Esophagus squamous epithelium (tissue), 5 donors: ENCODE measurements at regions not wholly inside any gene's neighbourhood (a gene's known extent, or its start where the extent isn't known, plus 50 kb on each side); places are given as distances from the start of the nearest gene placed in this dataset.

Source experiments
- DNase-seq: peaks from one replicate; lab custom pipeline; 2025; lab: John Stamatoyannopoulos, UW
- H3K27ac ChIP-seq, 4 donors: fragments of 200-600 bp; sonication (generic); one replicate each; pipeline ENCODE4 v1.5.1; 2016 to 2019; ENCODE audit warnings: mild to moderate bottlenecking in 1 of 4
- H3K27me3 ChIP-seq, 4 donors: fragments of 200-600 bp; sonication (generic); 1 replicate in 3 of 4; 2 replicates in 1 of 4; pipeline versions ENCODE4 v1.5.1 to v1.6.0; 2017 to 2021; ENCODE audit warnings: antibody characterized with exemption in 1 of 4
- H3K36me3 ChIP-seq, 3 donors: fragments of 200-600 bp; sonication (generic); one replicate each; pipeline ENCODE4 v1.5.1; 2016 to 2019
- H3K4me1 ChIP-seq, 3 donors: fragments of 200-600 bp; sonication (generic); one replicate each; pipeline ENCODE4 v1.5.1; 2017 to 2019
- H3K4me3 ChIP-seq, 4 donors: fragments of 200-600 bp; sonication (generic); 1 replicate in 3 of 4; 2 replicates in 1 of 4; pipeline ENCODE4 v1.5.1; 2016 to 2019; ENCODE audit warnings: mild to moderate bottlenecking in 2 of 4, moderate library complexity in 1 of 4
- H3K9me3 ChIP-seq, 3 donors: fragments of 200-600 bp; sonication (generic); one replicate each; pipeline ENCODE4 v1.5.1; 2016 to 2019
- POLR2A ChIP-seq, 4 donors: fragments of 450-650 bp; IDR thresholded peaks; one replicate each; pipeline ENCODE4 v1.6.1; 2017; ENCODE audit warnings: antibody characterized with exemption in 4 of 4, mild to moderate bottlenecking in 4 of 4, moderate library complexity in 3 of 4
- WGBS, 2 donors: methylation state at CpG; one replicate each; pipeline ENCODE4 v1.1.5; 2018; 5-methylcytosine and 5-hydroxymethylcytosine counted together
- intact Hi-C: fragments of 100-400 bp; cut with DNase I; formaldehyde crosslinking; loops from one replicate; pipeline ENCODE4 v1.15.0; 2022
- TF ChIP-seq, protein P1 (sequence below), 6 experiments: fragments of 450-650 bp in 4 of 6; fragments of 200-600 bp in 2 of 6; sonication (generic) in 2 of 6; IDR thresholded peaks; one replicate each; pipeline ENCODE4 v1.5.1; 2016 to 2019; ENCODE audit warnings: antibody characterized with exemption in 6 of 6, mild to moderate bottlenecking in 4 of 6, moderate library complexity in 4 of 6
- donor health status: DM: yes; HTN: yes; CAD: no.

DNA sequence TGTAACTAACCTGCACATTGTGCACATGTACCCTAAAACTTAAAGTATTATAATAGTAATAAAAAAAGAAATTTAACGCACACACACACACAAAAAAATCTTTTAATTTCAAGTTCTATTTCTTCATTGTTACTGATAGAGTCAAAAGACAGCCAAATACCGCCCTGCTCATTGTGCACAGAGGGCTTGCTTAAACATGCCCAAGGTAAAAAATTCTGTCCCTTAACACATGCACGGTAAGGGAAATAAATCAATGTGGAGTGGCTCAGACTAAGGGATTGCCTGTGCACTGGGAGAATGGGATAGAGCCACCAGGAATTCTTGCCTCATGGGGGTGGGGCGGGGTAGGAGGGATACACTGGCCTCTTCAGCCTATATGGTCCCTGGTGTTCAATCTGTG lies 468.0 kb downstream of the NUP35 start:
- H3K9me3 ChIP-seq = no peaks in the 10 kb centered on the region
- no peak for DNase-seq
- H3K27ac ChIP-seq = no peak overlapping the region
- no peak for TF ChIP-seq POLR2A (IDR thresholded peaks at IDR 0.05)
- TF ChIP-seq, protein P1, sequence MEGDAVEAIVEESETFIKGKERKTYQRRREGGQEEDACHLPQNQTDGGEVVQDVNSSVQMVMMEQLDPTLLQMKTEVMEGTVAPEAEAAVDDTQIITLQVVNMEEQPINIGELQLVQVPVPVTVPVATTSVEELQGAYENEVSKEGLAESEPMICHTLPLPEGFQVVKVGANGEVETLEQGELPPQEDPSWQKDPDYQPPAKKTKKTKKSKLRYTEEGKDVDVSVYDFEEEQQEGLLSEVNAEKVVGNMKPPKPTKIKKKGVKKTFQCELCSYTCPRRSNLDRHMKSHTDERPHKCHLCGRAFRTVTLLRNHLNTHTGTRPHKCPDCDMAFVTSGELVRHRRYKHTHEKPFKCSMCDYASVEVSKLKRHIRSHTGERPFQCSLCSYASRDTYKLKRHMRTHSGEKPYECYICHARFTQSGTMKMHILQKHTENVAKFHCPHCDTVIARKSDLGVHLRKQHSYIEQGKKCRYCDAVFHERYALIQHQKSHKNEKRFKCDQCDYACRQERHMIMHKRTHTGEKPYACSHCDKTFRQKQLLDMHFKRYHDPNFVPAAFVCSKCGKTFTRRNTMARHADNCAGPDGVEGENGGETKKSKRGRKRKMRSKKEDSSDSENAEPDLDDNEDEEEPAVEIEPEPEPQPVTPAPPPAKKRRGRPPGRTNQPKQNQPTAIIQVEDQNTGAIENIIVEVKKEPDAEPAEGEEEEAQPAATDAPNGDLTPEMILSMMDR (IDR thresholded peaks at IDR 0.05) = no peak
- WGBS, 2 donors = 38 to 66% methylated on average over 4 of the region's 4 CpGs
- H3K4me3 ChIP-seq = no peak overlapping the region
- intact Hi-C loops = no loop called here
- H3K4me1 ChIP-seq = no peaks in the 10 kb centered on the region
- H3K36me3 ChIP-seq = no peaks in the 10 kb centered on the region
- no peaks in the 10 kb centered on the region for H3K27me3 ChIP-seq

DNA sequence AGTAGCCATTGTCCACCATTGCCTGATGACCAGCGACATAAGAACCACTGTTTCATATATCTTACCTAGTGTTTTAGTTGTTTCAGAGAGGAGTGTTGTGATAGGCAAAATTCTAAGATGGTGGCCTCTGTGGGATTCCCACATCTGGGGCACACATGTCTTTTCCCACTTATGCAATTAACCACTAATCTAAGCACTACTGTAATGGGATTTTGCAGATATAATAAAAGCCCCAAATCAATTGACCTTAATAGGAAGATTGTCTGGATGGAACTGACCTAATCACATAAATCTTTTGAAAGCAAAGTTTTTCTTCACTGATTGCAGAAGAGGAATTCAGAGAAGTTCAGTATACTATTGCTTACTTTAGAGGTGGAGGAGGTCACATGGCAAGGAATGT lies 469.9 kb downstream of the NUP35 start:
- no peak for DNase-seq
- H3K27me3 ChIP-seq = no peaks in the 10 kb centered on the region
- H3K4me1 ChIP-seq = no peaks in the 10 kb centered on the region
- H3K27ac ChIP-seq = no peak overlapping the region
- H3K36me3 ChIP-seq = no peaks in the 10 kb centered on the region
- TF ChIP-seq POLR2A (IDR thresholded peaks at IDR 0.05) = no peak
- TF ChIP-seq, protein P1 (IDR thresholded peaks at IDR 0.05) = no peak
- no peak overlapping the region for H3K4me3 ChIP-seq
- WGBS, 2 donors = 46 to 71% methylated on average over 1 of the region's 1 CpG
- intact Hi-C loops = no loop called here
- H3K9me3 ChIP-seq = no peaks in the 10 kb centered on the region

DNA sequence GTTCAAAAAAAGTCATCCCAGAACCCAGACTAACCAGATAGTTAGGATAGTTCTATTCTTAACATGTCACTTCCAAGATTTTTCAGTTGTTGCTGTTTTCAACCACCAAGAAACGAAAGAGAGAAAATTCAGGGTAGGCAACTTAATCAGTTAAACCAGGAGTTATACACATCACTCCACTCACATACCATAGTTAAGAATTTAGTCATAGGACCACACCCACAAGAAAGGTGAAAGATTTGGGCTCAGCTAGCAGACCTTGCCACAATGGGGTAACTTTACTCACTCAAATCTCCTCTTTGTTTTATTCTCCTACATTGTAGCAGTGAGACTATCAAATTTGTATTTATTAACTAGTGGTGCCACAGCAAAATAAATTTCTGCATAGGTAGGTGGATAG lies 473.6 kb downstream of the NUP35 start:
- H3K9me3 ChIP-seq = no peaks in the 10 kb centered on the region
- no peak overlapping the region for H3K27ac ChIP-seq
- 29 to 61% methylated on average over 1 of the region's 1 CpG for WGBS, 2 donors
- H3K4me3 ChIP-seq = no peak overlapping the region
- no peaks in the 10 kb centered on the region for H3K27me3 ChIP-seq
- no peaks in the 10 kb centered on the region for H3K36me3 ChIP-seq
- no peak for DNase-seq
- TF ChIP-seq, protein P1 (IDR thresholded peaks at IDR 0.05) = no peak
- no peak for TF ChIP-seq POLR2A (IDR thresholded peaks at IDR 0.05)
- no peaks in the 10 kb centered on the region for H3K4me1 ChIP-seq
- intact Hi-C loops = no loop called here

DNA sequence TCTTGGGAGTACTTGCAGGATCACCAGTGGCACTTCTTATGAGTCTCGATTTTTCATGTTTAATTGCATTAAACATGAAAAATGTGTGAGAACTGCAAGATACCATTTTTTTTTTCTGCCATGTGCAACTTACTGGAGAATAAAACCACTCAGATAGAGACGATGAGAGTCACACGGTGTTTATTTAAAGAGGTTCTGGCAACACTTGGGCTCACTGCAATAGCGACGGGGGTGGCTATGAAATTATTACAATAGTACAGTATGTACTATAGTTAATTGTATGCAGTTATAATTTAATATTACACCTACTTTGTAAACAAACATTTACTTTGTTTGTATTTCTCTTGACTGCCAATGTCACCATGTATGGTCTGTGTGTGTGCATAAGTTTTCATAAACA lies 479.8 kb downstream of the NUP35 start:
- DNase-seq = no peak
- no peaks in the 10 kb centered on the region for H3K4me1 ChIP-seq
- intact Hi-C loops = no loop called here
- H3K9me3 ChIP-seq = no peaks in the 10 kb centered on the region
- no peak overlapping the region for H3K27ac ChIP-seq
- WGBS, 2 donors = 52 to 60% methylated on average over 5 of the region's 5 CpGs
- no peaks in the 10 kb centered on the region for H3K27me3 ChIP-seq
- TF ChIP-seq, protein P1 (IDR thresholded peaks at IDR 0.05) = no peak
- TF ChIP-seq POLR2A (IDR thresholded peaks at IDR 0.05) = no peak
- no peaks in the 10 kb centered on the region for H3K36me3 ChIP-seq
- no peak overlapping the region for H3K4me3 ChIP-seq

GRCh38 chr2:183605440-183605839 lies 481.2 kb downstream of the NUP35 start:
- H3K4me1 ChIP-seq = no peaks in the 10 kb centered on the region
- H3K9me3 ChIP-seq = no peaks in the 10 kb centered on the region
- no peaks in the 10 kb centered on the region for H3K36me3 ChIP-seq
- intact Hi-C loops = no loop called here
- no peak overlapping the region for H3K27ac ChIP-seq
- 67 to 80% methylated on average over 3 of the region's 3 CpGs for WGBS, 2 donors
- H3K4me3 ChIP-seq = no peak overlapping the region
- TF ChIP-seq, protein P1 (IDR thresholded peaks at IDR 0.05) = no peak
- TF ChIP-seq POLR2A (IDR thresholded peaks at IDR 0.05) = no peak
- no peaks in the 10 kb centered on the region for H3K27me3 ChIP-seq
- DNase-seq = no peak
